H1 (cell line): ENCODE measurements at regions not wholly inside any gene's neighbourhood (a gene's known extent, or its start where the extent isn't known, plus 50 kb on each side); places are given as distances from the start of the nearest gene placed in this dataset.

Source experiments
- CTCF ChIA-PET: fragments of 300-600 bp; sonication (Branson Sonifier 250); formaldehyde crosslinking; loops from one replicate; lab custom pipeline; 2021; ENCODE audit not compliant: partially characterized antibody; lab: Charles Lee
- POLR2A ChIA-PET: fragments of 300-600 bp; sonication (Branson Sonifier 250); formaldehyde crosslinking; loops from one replicate; lab custom pipeline; 2021; ENCODE audit warnings: inconsistent platforms; ENCODE audit not compliant: partially characterized antibody; lab: Charles Lee
- DNase-seq, 2 experiments: peaks; one replicate each; pipeline versions ENCODE4 v3.0.0 to v3.0.0-alpha.2; 2010 to 2022; ENCODE audit warnings: low spot score in 2 of 2, low read depth in 1 of 2, mixed read lengths in 1 of 2
- FAIRE-seq: peaks from 2 replicates; lab custom pipeline; 2011; peaks lifted over from hg19 to GRCh38; lab: Jason Lieb, UNC
- H2AFZ ChIP-seq: 2 replicates; pipeline ENCODE4 v1.8.1; 2012; ENCODE audit warnings: low read length, inconsistent platforms
- H2AK5ac ChIP-seq: 2 replicates; pipeline ENCODE4 v1.6.1; 2013; ENCODE audit warnings: low read depth, low read length
- H2BK120ac ChIP-seq: replicated peaks from 2 replicates; pipeline ENCODE3; 2013; ENCODE audit warnings: low read depth, low read length, inconsistent platforms
- H2BK12ac ChIP-seq: 2 replicates; pipeline ENCODE4 v1.6.1; 2013; ENCODE audit warnings: low read depth, low read length
- H2BK15ac ChIP-seq: 2 replicates; pipeline ENCODE4 v1.6.1; 2013; ENCODE audit warnings: low read length
- H2BK20ac ChIP-seq: 2 replicates; pipeline ENCODE4 v1.6.1; 2013; ENCODE audit warnings: low read length
- H2BK5ac ChIP-seq: 2 replicates; pipeline ENCODE4 v1.6.1; 2013; ENCODE audit warnings: low read depth, low read length
- H3K14ac ChIP-seq: 2 replicates; pipeline ENCODE4 v1.6.1; 2013; ENCODE audit warnings: inconsistent platforms; ENCODE audit not compliant: insufficient read length
- H3K18ac ChIP-seq: 2 replicates; pipeline ENCODE4 v1.6.1; 2013; ENCODE audit warnings: low read length; ENCODE audit errors: extremely low read depth
- H3K23ac ChIP-seq: 2 replicates; pipeline ENCODE4 v1.6.1; 2013; ENCODE audit warnings: inconsistent platforms; ENCODE audit not compliant: insufficient read length
- H3K23me2 ChIP-seq: 2 replicates; pipeline ENCODE4 v1.6.1; 2013; ENCODE audit warnings: low read depth, low read length
- H3K27ac ChIP-seq: 2 replicates; pipeline ENCODE4 v1.6.1; 2011; ENCODE audit warnings: low read depth, low read length, inconsistent platforms
- H3K27me3 ChIP-seq, 4 experiments: replicated peaks in 1 of 4; 1 replicate in 1 of 4; 2 replicates in 3 of 4; pipeline versions ENCODE4 v1.6.1 to v1.8.1; 2011 to 2013; ENCODE audit warnings: low read length in 3 of 4, mild to moderate bottlenecking in 3 of 4, inconsistent platforms in 2 of 4, mixed read lengths in 2 of 4, moderate library complexity in 1 of 4; ENCODE audit not compliant: control insufficient read depth in 3 of 4, insufficient read depth in 3 of 4; ENCODE audit errors: extremely low read depth in 1 of 4
- H3K36me3 ChIP-seq, 4 experiments: 2 replicates each; pipeline versions ENCODE4 v1.6.1 to v1.8.1; 2011 to 2013; ENCODE audit warnings: mild to moderate bottlenecking in 4 of 4, low read length in 3 of 4, moderate library complexity in 2 of 4, control low read depth in 1 of 4, inconsistent platforms in 1 of 4; ENCODE audit not compliant: insufficient read depth in 4 of 4, control insufficient read depth in 2 of 4
- H3K4ac ChIP-seq: replicated peaks from 2 replicates; pipeline ENCODE3; 2013; ENCODE audit warnings: low read length, low read depth, mixed read lengths, inconsistent platforms; ENCODE audit not compliant: insufficient read length
- H3K4me1 ChIP-seq, 4 experiments: replicated peaks in 1 of 4; 1 replicate in 1 of 4; 2 replicates in 3 of 4; pipeline versions ENCODE4 v1.6.1 to v1.8.1; 2011 to 2013; ENCODE audit warnings: low read length in 3 of 4, inconsistent platforms in 2 of 4, mixed read lengths in 1 of 4; ENCODE audit not compliant: insufficient read depth in 4 of 4, control insufficient read depth in 3 of 4
- H3K4me2 ChIP-seq, 2 experiments: 2 replicates each; pipeline versions ENCODE4 v1.6.1 to v1.8.1; 2011 to 2013; ENCODE audit warnings: low read depth in 2 of 2, low read length in 2 of 2, control low read depth in 1 of 2, inconsistent platforms in 1 of 2, mild to moderate bottlenecking in 1 of 2; ENCODE audit not compliant: insufficient read depth in 1 of 2
- H3K4me3 ChIP-seq, 4 experiments: fragments of 200-600, 300-600 bp in 1 of 4; sonication (generic), shearing (Covaris generic), sonication (Bioruptor Twin) in 1 of 4; 2 replicates each; pipeline versions ENCODE4 v1.5.1 to v1.8.1; 2011 to 2016; ENCODE audit warnings: low read length in 4 of 4, low read depth in 3 of 4, control low read depth in 2 of 4, inconsistent platforms in 2 of 4, mild to moderate bottlenecking in 2 of 4, mixed read lengths in 1 of 4, moderate library complexity in 1 of 4; ENCODE audit not compliant: insufficient read depth in 2 of 4; ENCODE audit errors: extremely low read depth in 1 of 4
- H3K56ac ChIP-seq: replicated peaks from 2 replicates; pipeline ENCODE3; 2013; ENCODE audit warnings: low read depth, mild to moderate bottlenecking, mixed read lengths, low read length, inconsistent platforms; ENCODE audit not compliant: insufficient read length
- H3K79me1 ChIP-seq: 2 replicates; pipeline ENCODE4 v1.6.1; 2013; ENCODE audit warnings: low read depth, low read length, control low read depth
- H3K79me2 ChIP-seq, 2 experiments: 2 replicates each; pipeline versions ENCODE4 v1.6.1 to v1.8.1; 2012 to 2013; ENCODE audit warnings: low read length in 2 of 2, mild to moderate bottlenecking in 2 of 2, inconsistent platforms in 1 of 2; ENCODE audit not compliant: insufficient read depth in 2 of 2, control insufficient read depth in 1 of 2
- H3K9ac ChIP-seq, 4 experiments: replicated peaks in 1 of 4; 1 replicate in 1 of 4; 2 replicates in 3 of 4; pipeline versions ENCODE4 v1.6.1 to v1.8.1; 2011 to 2013; ENCODE audit warnings: low read depth in 3 of 4, low read length in 3 of 4, control low read depth in 2 of 4, mild to moderate bottlenecking in 2 of 4, moderate library complexity in 2 of 4, inconsistent platforms in 1 of 4; ENCODE audit errors: extremely low read depth in 1 of 4
- H3K9me3 ChIP-seq, 2 experiments: 2 replicates each; pipeline versions ENCODE4 v1.6.1 to v1.8.1; 2012 to 2013; ENCODE audit warnings: mild to moderate bottlenecking in 2 of 2, moderate library complexity in 2 of 2, control low read depth in 1 of 2, inconsistent platforms in 1 of 2, low read depth in 1 of 2, low read length in 1 of 2, mixed read lengths in 1 of 2; ENCODE audit not compliant: insufficient read depth in 2 of 2
- H4K20me1 ChIP-seq, 2 experiments: replicated peaks in 1 of 2; 2 replicates each; pipeline versions ENCODE3 to v1.8.1; 2011 to 2013; ENCODE audit warnings: inconsistent platforms in 2 of 2, low read length in 2 of 2, mild to moderate bottlenecking in 1 of 2; ENCODE audit not compliant: insufficient read depth in 2 of 2, control insufficient read depth in 1 of 2
- H4K5ac ChIP-seq: 2 replicates; pipeline ENCODE4 v1.6.1; 2013; ENCODE audit warnings: low read length, low read depth, mixed read lengths, inconsistent platforms; ENCODE audit not compliant: insufficient read length
- H4K8ac ChIP-seq: 2 replicates; pipeline ENCODE4 v1.8.0; 2013; ENCODE audit warnings: mild to moderate bottlenecking, moderate library complexity, low read length, inconsistent platforms; ENCODE audit not compliant: insufficient read depth; ENCODE audit errors: extremely low read depth
- H4K91ac ChIP-seq: replicated peaks from 2 replicates; pipeline ENCODE3; 2013; ENCODE audit warnings: low read length, mixed read lengths, inconsistent platforms; ENCODE audit not compliant: insufficient read length
- ASH2L ChIP-seq: fragments of 200-600, 300-600 bp; sonication (generic); IDR thresholded peaks from one replicate; pipeline ENCODE4 v1.7.1; 2017; ENCODE audit warnings: low read length
- BACH1 ChIP-seq: IDR thresholded peaks from 2 replicates; pipeline ENCODE4 v1.6.1; 2012; ENCODE audit warnings: low read length, improper control_type of control experiment
- CEBPB ChIP-seq: IDR thresholded peaks from 2 replicates; pipeline ENCODE4 v1.6.1; 2012; ENCODE audit warnings: low read depth, low read length
- CHD2 ChIP-seq: IDR thresholded peaks from 2 replicates; pipeline ENCODE4 v1.6.1; 2012; ENCODE audit warnings: low read length, improper control_type of control experiment
- EGR1 ChIP-seq: IDR thresholded peaks from 2 replicates; pipeline ENCODE4 v1.6.1; 2011; ENCODE audit warnings: low read depth, low read length, borderline replicate concordance
- EZH2 ChIP-seq: fragments of 200-600 bp; sonication (generic); IDR thresholded peaks from 2 replicates; pipeline ENCODE4 v1.7.1; 2012; ENCODE audit warnings: low read depth, mild to moderate bottlenecking, moderate library complexity, low read length, inconsistent platforms; ENCODE audit not compliant: severe bottlenecking
- FOSL1 ChIP-seq: IDR thresholded peaks from 2 replicates; pipeline ENCODE4 v1.6.1; 2011; ENCODE audit warnings: mild to moderate bottlenecking, low read depth, low read length, moderate library complexity; ENCODE audit not compliant: insufficient read depth
- HDAC6 ChIP-seq: IDR thresholded peaks from one replicate; pipeline ENCODE4 v1.7.1; 2012; ENCODE audit warnings: low read depth, mild to moderate bottlenecking, inconsistent platforms, low read length, moderate library complexity
- PHF8 ChIP-seq: fragments of 200-600 bp; sonication (generic); conservative IDR thresholded peaks from 2 replicates; pipeline ENCODE4 v1.7.1; 2012; ENCODE audit warnings: low read depth, mild to moderate bottlenecking, inconsistent platforms, low read length, moderate library complexity
- POLR2AphosphoS5 ChIP-seq: IDR thresholded peaks from 2 replicates; pipeline ENCODE4 v1.6.1; 2011; ENCODE audit warnings: low read depth, low read length
- RBBP5 ChIP-seq: IDR thresholded peaks from 2 replicates; pipeline ENCODE4 v1.7.1; 2012; ENCODE audit warnings: low read depth, mild to moderate bottlenecking, inconsistent platforms, low read length, moderate library complexity, borderline replicate concordance
- SP1 ChIP-seq: IDR thresholded peaks from 2 replicates; pipeline ENCODE4 v1.6.1; 2011; ENCODE audit warnings: low read depth, low read length
- ZNF274 ChIP-seq: IDR thresholded peaks from 2 replicates; pipeline ENCODE4 v1.7.0; 2012; ENCODE audit warnings: low read length, borderline replicate concordance; ENCODE audit errors: extremely low read depth
- WGBS, 2 experiments: shearing (Covaris generic) in 1 of 2; methylation state at CpG; one replicate each; pipeline versions ENCODE4 v1.1.6 to v1.1.7; 2013 to 2015; ENCODE audit warnings: low lambda C conversion rate in 2 of 2, mixed read lengths in 2 of 2, inconsistent platforms in 1 of 2, low coverage in 1 of 2, missing lambda C conversion rate in 1 of 2; ENCODE audit not compliant: insufficient replicate concordance in 2 of 2, insufficient coverage in 1 of 2, insufficient read length in 1 of 2; ENCODE audit errors: extremely low coverage in 1 of 2, missing lambda C conversion rate in 1 of 2; 5-methylcytosine and 5-hydroxymethylcytosine counted together
- TF ChIP-seq, protein P1 (sequence below): IDR thresholded peaks from 2 replicates; pipeline ENCODE4 v1.6.1; 2012; ENCODE audit warnings: low read length, inconsistent platforms

DNA sequence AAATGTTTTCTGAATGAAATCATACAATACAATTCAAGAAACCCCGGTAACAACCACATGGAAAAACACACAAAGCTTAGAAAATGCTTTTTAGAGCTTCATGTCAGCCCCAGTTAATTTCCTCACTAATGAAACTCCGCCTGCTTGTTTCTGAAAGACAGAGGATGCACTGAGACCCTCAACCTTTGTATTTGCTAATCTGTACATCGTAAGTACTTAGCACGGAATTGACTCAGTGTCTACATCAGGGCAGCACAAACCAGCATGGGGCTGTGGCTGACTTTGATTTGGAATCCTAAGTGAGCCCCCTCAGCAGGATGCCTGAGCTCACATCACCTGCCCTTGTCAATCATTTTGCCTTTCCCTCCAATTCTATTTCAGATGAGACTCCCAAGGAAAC lies 499.1 kb upstream of the MPDZ start:
- ChIA-PET POLR2A (no interaction called here), CTCF (interaction anchor here (0.6 to 1.5 kb wide), 3 partner anchors 21 to 796 kb away, joined by 3 to 4 read pairs (median 4); no protein-coding TSS in a partner anchor)
- DNase-seq (no peak), FAIRE-seq (no peak)
- Histone ChIP-seq H3K23ac (no peak overlapping the region), H3K4me2 (no peak overlapping the region), H2BK15ac (no peak overlapping the region), H2AFZ (no peak overlapping the region), H3K23me2 (no peaks in the 10 kb centered on the region), H2BK5ac (no peak overlapping the region), H3K27ac (no peak overlapping the region), H4K5ac (no peak overlapping the region), H3K4me1 (peaks cover 0 to 3% (median 0%) of the 10 kb centered on the region in 4 experiments; a peak in 1 of 7 replicates), H3K4me3 (no peak overlapping the region), H2BK120ac (no peak overlapping the region), H3K18ac (no peak overlapping the region), H2AK5ac (no peak overlapping the region), H3K79me1 (no peaks in the 10 kb centered on the region), H3K9me3 (no peaks in the 10 kb centered on the region), H3K9ac (no peak overlapping the region), H4K8ac (no peak overlapping the region), H4K91ac (no peak overlapping the region), H3K27me3 (no peaks in the 10 kb centered on the region), H3K79me2 (no peaks in the 10 kb centered on the region), H3K4ac (no peak overlapping the region), H3K36me3 (no peaks in the 10 kb centered on the region), H4K20me1 (no peaks in the 10 kb centered on the region), H2BK20ac (no peak overlapping the region), H2BK12ac (no peak overlapping the region), H3K14ac (no peak overlapping the region), H3K56ac (no peak overlapping the region)
- 94% methylated on average over 4 of the region's 4 CpGs; no CpG with 5 or more reads in 1 of the 2 experiments for WGBS, 2 experiments
- TF ChIP-seq HDAC6 (no peak), CEBPB (no peak), POLR2AphosphoS5 (no peak), ASH2L (no peak), EGR1 (no peak), FOSL1 (no peak), PHF8 (no peak), SP1 (no peak), RBBP5 (no peak), CHD2 (no peak), EZH2 (no peak), BACH1 (no peak), ZNF274 (no peak)
- TF ChIP-seq, protein P1, sequence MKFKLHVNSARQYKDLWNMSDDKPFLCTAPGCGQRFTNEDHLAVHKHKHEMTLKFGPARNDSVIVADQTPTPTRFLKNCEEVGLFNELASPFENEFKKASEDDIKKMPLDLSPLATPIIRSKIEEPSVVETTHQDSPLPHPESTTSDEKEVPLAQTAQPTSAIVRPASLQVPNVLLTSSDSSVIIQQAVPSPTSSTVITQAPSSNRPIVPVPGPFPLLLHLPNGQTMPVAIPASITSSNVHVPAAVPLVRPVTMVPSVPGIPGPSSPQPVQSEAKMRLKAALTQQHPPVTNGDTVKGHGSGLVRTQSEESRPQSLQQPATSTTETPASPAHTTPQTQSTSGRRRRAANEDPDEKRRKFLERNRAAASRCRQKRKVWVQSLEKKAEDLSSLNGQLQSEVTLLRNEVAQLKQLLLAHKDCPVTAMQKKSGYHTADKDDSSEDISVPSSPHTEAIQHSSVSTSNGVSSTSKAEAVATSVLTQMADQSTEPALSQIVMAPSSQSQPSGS: no peak
